HEK293 (cell line): ENCODE measurements at regions not wholly inside any gene's neighbourhood (a gene's known extent, or its start where the extent isn't known, plus 50 kb on each side); places are given as distances from the start of the nearest gene placed in this dataset.

ENCODE experiments used
- HOXA7 ChIP-seq: sonication (generic); formaldehyde crosslinking; IDR thresholded peaks from 2 replicates; pipeline ENCODE4 v1.8.1; 2022; ENCODE audit warnings: missing genetic modification reagents, borderline replicate concordance
- YY1 ChIP-seq: fragments of 450-650 bp; formaldehyde crosslinking; IDR thresholded peaks from 2 replicates; pipeline ENCODE4 v1.5.1; 2018; ENCODE audit warnings: missing biosample characterization, missing genetic modification characterization
- ZNF561 ChIP-seq: fragments of 450-650 bp; IDR thresholded peaks from 2 replicates; pipeline ENCODE4 v1.5.1; 2018; ENCODE audit warnings: missing biosample characterization, missing genetic modification characterization, borderline replicate concordance
- ZNF830 ChIP-seq: fragments of 450-650 bp; IDR thresholded peaks from 2 replicates; pipeline ENCODE4 v1.5.0; 2018; ENCODE audit warnings: missing biosample characterization, missing genetic modification characterization, low read depth, mild to moderate bottlenecking, moderate library complexity
- TF ChIP-seq, protein P1 (sequence below): fragments of 450-650 bp; formaldehyde crosslinking; IDR thresholded peaks from 2 replicates; pipeline ENCODE4 v1.5.1; 2016; ENCODE audit warnings: missing biosample characterization, missing genetic modification characterization
- TF ChIP-seq, protein P2 (sequence below): fragments of 450-650 bp; formaldehyde crosslinking; conservative IDR thresholded peaks from 2 replicates; pipeline ENCODE4 v1.5.1; 2016; ENCODE audit warnings: low read depth, missing biosample characterization, missing genetic modification characterization
- TF ChIP-seq, protein P3 (sequence below): fragments of 450-650 bp; formaldehyde crosslinking; IDR thresholded peaks from 2 replicates; pipeline ENCODE4 v1.5.1; 2016; ENCODE audit warnings: missing biosample characterization, missing genetic modification characterization
- TF ChIP-seq, protein P4 (sequence below): fragments of 450-650 bp; formaldehyde crosslinking; IDR thresholded peaks from 2 replicates; pipeline ENCODE4 v1.5.1; 2016; ENCODE audit warnings: missing biosample characterization, missing genetic modification characterization
- TF ChIP-seq, protein P5 (sequence below): fragments of 450-650 bp; formaldehyde crosslinking; IDR thresholded peaks from 2 replicates; pipeline ENCODE4 v1.5.1; 2016; ENCODE audit warnings: missing biosample characterization, missing genetic modification characterization
- TF ChIP-seq, protein P6 (sequence below): fragments of 450-650 bp; formaldehyde crosslinking; IDR thresholded peaks from 2 replicates; pipeline ENCODE4 v1.5.1; 2017; ENCODE audit warnings: missing biosample characterization, mild to moderate bottlenecking, missing genetic modification characterization, moderate library complexity

DNA sequence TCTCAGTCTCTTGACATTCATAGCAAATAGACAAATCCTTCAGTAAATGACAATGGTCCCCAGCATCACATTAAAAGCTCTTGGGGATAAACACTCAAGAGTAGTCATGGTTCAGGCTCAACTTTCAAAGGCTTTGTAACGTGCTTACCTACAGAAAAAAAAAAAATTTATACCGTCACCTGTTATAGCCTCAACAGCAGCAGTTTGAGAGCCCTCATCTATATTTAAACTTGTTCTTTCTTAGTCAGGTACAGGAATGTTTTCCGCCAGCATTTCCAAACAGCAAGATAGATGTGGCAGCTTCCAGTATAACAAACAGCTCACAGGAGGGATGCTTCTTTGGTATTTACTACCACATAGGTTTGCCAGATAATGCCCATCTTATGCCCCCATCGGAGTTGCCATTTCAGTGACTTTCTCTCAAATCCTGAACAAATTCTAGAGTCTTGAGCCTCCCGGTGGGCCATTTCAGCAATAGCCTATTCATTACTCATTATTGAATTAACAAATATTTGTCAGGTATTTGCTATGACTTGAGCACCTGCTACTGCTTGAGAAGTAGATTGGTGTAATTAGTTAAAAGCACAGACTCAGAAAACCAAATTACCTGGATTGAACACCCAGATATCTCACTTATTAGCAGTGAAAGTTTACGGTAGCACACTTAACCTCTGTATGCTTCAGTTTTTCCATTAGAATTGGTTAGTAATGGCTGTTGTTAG, 470.0 kb downstream of the EBF1 start:
- TF ChIP-seq HOXA7, result no peak
- TF ChIP-seq, protein P1, sequence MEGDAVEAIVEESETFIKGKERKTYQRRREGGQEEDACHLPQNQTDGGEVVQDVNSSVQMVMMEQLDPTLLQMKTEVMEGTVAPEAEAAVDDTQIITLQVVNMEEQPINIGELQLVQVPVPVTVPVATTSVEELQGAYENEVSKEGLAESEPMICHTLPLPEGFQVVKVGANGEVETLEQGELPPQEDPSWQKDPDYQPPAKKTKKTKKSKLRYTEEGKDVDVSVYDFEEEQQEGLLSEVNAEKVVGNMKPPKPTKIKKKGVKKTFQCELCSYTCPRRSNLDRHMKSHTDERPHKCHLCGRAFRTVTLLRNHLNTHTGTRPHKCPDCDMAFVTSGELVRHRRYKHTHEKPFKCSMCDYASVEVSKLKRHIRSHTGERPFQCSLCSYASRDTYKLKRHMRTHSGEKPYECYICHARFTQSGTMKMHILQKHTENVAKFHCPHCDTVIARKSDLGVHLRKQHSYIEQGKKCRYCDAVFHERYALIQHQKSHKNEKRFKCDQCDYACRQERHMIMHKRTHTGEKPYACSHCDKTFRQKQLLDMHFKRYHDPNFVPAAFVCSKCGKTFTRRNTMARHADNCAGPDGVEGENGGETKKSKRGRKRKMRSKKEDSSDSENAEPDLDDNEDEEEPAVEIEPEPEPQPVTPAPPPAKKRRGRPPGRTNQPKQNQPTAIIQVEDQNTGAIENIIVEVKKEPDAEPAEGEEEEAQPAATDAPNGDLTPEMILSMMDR (tag by site-specific recombination), result no peak
- TF ChIP-seq, protein P2, sequence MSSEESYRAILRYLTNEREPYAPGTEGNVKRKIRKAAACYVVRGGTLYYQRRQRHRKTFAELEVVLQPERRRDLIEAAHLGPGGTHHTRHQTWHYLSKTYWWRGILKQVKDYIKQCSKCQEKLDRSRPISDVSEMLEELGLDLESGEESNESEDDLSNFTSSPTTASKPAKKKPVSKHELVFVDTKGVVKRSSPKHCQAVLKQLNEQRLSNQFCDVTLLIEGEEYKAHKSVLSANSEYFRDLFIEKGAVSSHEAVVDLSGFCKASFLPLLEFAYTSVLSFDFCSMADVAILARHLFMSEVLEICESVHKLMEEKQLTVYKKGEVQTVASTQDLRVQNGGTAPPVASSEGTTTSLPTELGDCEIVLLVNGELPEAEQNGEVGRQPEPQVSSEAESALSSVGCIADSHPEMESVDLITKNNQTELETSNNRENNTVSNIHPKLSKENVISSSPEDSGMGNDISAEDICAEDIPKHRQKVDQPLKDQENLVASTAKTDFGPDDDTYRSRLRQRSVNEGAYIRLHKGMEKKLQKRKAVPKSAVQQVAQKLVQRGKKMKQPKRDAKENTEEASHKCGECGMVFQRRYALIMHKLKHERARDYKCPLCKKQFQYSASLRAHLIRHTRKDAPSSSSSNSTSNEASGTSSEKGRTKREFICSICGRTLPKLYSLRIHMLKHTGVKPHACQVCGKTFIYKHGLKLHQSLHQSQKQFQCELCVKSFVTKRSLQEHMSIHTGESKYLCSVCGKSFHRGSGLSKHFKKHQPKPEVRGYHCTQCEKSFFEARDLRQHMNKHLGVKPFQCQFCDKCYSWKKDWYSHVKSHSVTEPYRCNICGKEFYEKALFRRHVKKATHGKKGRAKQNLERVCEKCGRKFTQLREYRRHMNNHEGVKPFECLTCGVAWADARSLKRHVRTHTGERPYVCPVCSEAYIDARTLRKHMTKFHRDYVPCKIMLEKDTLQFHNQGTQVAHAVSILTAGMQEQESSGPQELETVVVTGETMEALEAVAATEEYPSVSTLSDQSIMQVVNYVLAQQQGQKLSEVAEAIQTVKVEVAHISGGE, result no peak
- TF ChIP-seq ZNF830 (tag by site-specific recombination), result no peak
- TF ChIP-seq, protein P3, sequence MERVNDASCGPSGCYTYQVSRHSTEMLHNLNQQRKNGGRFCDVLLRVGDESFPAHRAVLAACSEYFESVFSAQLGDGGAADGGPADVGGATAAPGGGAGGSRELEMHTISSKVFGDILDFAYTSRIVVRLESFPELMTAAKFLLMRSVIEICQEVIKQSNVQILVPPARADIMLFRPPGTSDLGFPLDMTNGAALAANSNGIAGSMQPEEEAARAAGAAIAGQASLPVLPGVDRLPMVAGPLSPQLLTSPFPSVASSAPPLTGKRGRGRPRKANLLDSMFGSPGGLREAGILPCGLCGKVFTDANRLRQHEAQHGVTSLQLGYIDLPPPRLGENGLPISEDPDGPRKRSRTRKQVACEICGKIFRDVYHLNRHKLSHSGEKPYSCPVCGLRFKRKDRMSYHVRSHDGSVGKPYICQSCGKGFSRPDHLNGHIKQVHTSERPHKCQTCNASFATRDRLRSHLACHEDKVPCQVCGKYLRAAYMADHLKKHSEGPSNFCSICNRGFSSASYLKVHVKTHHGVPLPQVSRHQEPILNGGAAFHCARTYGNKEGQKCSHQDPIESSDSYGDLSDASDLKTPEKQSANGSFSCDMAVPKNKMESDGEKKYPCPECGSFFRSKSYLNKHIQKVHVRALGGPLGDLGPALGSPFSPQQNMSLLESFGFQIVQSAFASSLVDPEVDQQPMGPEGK (tag by site-specific recombination), result no peak
- TF ChIP-seq, protein P4, sequence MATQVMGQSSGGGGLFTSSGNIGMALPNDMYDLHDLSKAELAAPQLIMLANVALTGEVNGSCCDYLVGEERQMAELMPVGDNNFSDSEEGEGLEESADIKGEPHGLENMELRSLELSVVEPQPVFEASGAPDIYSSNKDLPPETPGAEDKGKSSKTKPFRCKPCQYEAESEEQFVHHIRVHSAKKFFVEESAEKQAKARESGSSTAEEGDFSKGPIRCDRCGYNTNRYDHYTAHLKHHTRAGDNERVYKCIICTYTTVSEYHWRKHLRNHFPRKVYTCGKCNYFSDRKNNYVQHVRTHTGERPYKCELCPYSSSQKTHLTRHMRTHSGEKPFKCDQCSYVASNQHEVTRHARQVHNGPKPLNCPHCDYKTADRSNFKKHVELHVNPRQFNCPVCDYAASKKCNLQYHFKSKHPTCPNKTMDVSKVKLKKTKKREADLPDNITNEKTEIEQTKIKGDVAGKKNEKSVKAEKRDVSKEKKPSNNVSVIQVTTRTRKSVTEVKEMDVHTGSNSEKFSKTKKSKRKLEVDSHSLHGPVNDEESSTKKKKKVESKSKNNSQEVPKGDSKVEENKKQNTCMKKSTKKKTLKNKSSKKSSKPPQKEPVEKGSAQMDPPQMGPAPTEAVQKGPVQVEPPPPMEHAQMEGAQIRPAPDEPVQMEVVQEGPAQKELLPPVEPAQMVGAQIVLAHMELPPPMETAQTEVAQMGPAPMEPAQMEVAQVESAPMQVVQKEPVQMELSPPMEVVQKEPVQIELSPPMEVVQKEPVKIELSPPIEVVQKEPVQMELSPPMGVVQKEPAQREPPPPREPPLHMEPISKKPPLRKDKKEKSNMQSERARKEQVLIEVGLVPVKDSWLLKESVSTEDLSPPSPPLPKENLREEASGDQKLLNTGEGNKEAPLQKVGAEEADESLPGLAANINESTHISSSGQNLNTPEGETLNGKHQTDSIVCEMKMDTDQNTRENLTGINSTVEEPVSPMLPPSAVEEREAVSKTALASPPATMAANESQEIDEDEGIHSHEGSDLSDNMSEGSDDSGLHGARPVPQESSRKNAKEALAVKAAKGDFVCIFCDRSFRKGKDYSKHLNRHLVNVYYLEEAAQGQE, result no peak
- TF ChIP-seq YY1 (tag by site-specific recombination), result no peak
- TF ChIP-seq ZNF561, result no peak
- TF ChIP-seq, protein P5, sequence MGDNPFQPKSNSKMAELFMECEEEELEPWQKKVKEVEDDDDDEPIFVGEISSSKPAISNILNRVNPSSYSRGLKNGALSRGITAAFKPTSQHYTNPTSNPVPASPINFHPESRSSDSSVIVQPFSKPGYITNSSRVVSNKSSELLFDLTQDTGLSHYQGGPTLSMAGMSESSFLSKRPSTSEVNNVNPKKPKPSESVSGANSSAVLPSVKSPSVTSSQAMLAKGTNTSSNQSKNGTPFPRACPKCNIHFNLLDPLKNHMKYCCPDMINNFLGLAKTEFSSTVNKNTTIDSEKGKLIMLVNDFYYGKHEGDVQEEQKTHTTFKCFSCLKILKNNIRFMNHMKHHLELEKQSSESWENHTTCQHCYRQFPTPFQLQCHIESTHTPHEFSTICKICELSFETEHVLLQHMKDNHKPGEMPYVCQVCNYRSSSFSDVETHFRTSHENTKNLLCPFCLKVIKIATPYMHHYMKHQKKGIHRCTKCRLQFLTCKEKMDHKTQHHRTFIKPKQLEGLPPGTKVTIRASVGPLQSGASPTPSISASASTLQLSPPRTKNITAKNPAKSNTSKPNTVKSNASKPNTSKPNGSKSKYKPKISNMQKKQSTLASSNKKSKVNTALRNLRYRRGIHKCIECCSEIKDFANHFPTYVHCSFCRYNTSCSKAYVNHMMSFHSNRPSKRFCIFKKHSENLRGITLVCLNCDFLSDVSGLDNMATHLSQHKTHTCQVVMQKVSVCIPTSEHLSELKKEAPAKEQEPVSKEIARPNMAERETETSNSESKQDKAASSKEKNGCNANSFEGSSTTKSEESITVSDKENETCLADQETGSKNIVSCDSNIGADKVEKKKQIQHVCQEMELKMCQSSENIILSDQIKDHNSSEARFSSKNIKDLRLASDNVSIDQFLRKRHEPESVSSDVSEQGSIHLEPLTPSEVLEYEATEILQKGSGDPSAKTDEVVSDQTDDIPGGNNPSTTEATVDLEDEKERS (tag by site-specific recombination), result no peak
- TF ChIP-seq, protein P6, sequence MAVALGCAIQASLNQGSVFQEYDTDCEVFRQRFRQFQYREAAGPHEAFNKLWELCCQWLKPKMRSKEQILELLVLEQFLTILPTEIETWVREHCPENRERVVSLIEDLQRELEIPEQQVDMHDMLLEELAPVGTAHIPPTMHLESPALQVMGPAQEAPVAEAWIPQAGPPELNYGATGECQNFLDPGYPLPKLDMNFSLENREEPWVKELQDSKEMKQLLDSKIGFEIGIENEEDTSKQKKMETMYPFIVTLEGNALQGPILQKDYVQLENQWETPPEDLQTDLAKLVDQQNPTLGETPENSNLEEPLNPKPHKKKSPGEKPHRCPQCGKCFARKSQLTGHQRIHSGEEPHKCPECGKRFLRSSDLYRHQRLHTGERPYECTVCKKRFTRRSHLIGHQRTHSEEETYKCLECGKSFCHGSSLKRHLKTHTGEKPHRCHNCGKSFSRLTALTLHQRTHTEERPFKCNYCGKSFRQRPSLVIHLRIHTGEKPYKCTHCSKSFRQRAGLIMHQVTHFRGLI (tag by site-specific recombination), result no peak
